H1 (cell line): ENCODE measurements at regions not wholly inside any gene's neighbourhood (a gene's known extent, or its start where the extent isn't known, plus 50 kb on each side); places are given as distances from the start of the nearest gene placed in this dataset.

Source experiments
- EP300 ChIP-seq, 2 experiments: IDR thresholded peaks; 1 replicate in 1 of 2; 2 replicates in 1 of 2; pipeline ENCODE4 v1.6.1; 2011 to 2012; ENCODE audit warnings: low read depth in 2 of 2, low read length in 2 of 2, mild to moderate bottlenecking in 2 of 2, borderline replicate concordance in 1 of 2, inconsistent platforms in 1 of 2, moderate library complexity in 1 of 2
- RBBP5 ChIP-seq: IDR thresholded peaks from 2 replicates; pipeline ENCODE4 v1.7.1; 2012; ENCODE audit warnings: low read depth, mild to moderate bottlenecking, inconsistent platforms, low read length, moderate library complexity, borderline replicate concordance

DNA sequence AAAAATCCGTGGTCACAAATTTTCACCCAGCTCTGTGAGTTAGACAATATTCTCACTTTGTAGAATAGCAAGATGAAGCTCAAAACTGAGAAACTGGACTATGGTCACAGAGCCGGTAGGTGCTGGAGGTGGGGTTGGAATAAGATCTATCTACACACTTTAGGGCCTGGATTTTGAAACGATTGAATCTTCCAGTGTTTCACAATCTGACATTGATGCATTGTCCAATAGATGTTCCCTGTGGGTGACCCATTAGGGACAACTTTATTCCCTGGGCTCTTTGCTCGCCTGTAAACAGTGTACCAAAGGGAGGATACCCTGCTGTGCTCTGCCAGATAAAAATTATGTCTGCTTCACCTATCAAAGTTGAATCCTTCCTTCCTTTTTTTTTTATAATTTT lies 145.4 kb upstream of the MPDZ start (continued):
- TF ChIP-seq EP300 (IDR thresholded peaks at IDR 0.05; ENCODE audit: borderline replicate concordance in 1 of 2, low read depth in 2 of 2, low read length in 2 of 2), result no peak
- no peak for TF ChIP-seq RBBP5
- TF ChIP-seq, all 59 proteins: peak for 0
